WI38 (cell line): ENCODE measurements at regions not wholly inside any gene's neighbourhood (a gene's known extent, or its start where the extent isn't known, plus 50 kb on each side); places are given as distances from the start of the nearest gene placed in this dataset.

ENCODE experiments used
- H3K4me3 ChIP-seq: 2 replicates; pipeline ENCODE4 v1.5.1; 2011; ENCODE audit warnings: low read depth, mild to moderate bottlenecking, control low read depth, low read length
- CTCF ChIP-seq: IDR thresholded peaks from 2 replicates; pipeline ENCODE4 v1.5.1; 2012; ENCODE audit warnings: low read depth, mild to moderate bottlenecking, control low read depth, low read length

GRCh38 chr11:70712471-70712870, 314.1 kb downstream of the CTTN start:
- no peak overlapping the region for H3K4me3 ChIP-seq
- no peak for TF ChIP-seq CTCF

DNA sequence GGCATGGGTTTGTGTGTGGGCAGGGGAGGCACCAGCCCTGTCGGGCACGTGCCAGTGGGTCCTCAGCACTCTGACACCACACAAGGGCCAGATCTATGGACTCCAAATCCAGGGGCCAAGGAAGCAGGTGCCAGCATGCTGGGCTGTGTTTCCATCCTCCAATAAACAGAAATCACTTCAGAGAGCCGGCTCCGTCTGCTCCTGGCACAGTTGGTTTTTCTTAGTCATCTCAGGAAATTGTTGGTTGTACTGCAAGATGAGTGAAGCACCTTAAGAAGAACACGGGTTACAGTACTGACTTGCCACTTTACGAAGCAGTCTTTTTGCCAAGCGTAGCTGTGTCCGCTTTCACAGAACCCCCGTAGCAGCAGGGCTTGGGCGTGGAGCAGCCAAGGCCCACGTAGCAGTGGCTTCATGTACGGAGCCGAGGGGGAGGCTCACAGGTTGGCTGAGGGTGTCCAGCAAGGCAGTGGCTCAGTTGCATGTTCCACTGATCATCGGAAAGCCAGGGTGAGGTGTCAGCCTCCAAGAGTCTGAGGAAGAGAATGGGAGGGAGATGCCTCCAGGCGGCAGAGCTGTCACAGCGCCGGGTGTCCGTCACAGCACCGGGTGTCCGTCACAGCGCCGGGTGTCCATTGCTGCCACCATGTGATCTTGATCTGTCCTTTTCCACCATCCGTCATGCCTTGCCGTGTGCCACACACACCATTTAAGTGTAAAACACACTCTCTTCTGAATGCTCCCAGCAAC, 314.9 kb downstream of the CTTN start:
- TF ChIP-seq CTCF, result no peak
- H3K4me3 ChIP-seq, result no peak overlapping the region

DNA sequence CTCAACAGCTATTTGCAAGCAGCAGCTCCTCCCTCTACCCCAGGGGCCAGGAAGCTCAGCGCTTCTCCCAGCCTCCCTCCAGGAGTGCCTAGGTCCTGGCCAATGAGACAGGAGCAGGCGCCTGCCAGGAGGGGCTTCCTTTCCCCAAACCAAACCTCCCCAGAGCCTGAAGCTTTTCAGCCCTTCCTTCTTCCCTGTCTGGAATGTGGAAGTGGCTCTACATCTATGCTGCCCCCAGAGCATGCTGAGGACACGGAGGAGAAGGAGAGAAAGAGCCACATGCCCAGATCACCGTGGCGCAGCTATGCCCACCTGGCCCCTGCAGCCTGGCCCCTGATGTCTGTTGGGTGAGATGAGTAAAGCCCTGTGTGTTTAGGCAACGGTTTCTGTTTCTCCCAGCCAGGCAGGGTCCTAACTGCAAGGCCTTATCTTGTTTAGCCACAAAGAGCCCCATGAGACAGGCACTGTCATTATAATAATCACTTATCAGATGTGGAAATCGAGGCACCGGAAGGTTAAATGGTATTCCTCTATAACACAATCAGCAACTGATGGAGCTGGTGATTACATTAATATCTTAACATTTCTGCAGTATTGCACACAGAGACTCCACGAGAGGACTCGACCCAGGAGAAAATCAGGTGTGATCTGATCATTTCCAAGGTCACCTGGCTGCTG, 315.8 kb downstream of the CTTN start:
- no peak overlapping the region for H3K4me3 ChIP-seq
- TF ChIP-seq CTCF, result no peak

DNA sequence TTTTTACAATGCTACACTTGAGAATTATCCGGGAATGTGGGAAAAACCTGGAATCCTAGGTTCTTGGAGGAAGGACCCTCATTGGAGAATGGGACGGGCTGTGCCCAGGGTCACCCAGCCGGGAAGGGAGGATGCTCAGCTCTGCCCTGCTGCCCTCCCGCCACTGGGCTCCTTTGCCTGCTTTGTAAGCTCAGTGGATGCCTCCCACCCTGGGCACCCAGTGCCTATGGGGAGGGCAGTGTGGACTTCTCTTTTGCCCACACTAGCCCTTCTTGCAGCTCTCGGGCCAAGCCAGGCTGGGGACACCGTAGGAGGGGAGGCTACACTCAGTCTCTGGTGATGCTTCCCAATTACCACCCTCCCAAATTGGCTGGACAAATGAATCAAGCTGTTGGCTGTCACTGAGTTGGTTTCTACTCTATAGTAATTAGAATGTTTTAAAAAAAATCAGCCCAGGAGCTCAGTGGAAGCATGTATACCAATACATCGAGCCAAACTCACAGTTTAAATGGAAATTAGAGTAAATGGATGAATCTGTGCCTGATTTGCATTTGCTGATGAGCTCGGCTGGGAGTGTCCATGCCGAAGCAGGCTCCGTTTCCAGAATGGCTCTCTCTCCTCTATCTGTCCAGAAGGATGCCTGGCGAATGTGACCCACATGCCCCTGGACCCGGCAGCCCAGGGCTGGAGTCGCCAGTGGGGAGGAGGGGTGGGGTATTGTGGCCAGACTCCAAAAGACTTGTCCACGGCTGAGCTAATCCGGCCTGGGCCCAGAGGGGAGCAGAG, 317.0 kb downstream of the CTTN start:
- no peak for TF ChIP-seq CTCF

DNA sequence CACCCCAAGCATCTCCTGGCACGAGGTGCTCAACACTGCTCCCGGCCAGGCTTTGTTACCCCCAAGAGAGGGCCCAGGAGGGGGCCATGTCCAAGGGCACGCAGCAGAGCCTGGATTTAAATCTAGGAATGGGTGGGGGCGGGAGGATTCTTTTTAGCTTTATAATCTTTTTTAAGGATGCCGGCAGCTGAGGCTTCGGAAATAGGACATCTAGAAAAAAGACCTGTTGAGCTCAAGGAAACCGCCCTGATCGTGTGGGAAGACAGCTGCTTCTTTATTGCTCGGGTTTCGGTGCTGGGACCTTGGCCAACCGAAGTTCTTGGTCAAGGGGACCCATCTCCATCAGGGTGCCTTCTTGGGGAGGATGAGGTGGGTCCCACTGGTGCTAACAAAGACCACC, 317.9 kb downstream of the CTTN start:
- TF ChIP-seq CTCF, result no peak
- no peak overlapping the region for H3K4me3 ChIP-seq

More for the DNA sequence above, 317.0 kb downstream of the CTTN start:
- no peak overlapping the region for H3K4me3 ChIP-seq

GRCh38 chr11:70716986-70717775, 318.9 kb downstream of the CTTN start:
- H3K4me3 ChIP-seq, result no peak overlapping the region
- no peak for TF ChIP-seq CTCF
